MM.1S (cell line): ENCODE measurements at regions not wholly inside any gene's neighbourhood (a gene's known extent, or its start where the extent isn't known, plus 50 kb on each side); places are given as distances from the start of the nearest gene placed in this dataset.
"Not testable (repeated sequence)": the region's sequence is repeated elsewhere in the genome, so short reads cannot be mapped to it uniquely, and the experiment has no call there.

Experiments used
- DNase-seq: peaks from one replicate; pipeline ENCODE4 v3.0.0-alpha.2; 2015
- H2AFZ ChIP-seq: fragments of 300-600 bp; sonication (generic); 2 replicates; pipeline ENCODE4 v1.6.0; 2016; ENCODE audit warnings: antibody characterized with exemption, low read length
- H3F3A ChIP-seq: fragments of 300-600 bp; sonication (generic); 2 replicates; pipeline ENCODE4 v1.6.1; 2016; ENCODE audit warnings: mild to moderate bottlenecking, antibody characterized with exemption, low read length, moderate library complexity, mixed read lengths; ENCODE audit not compliant: insufficient read depth
- H3K27ac ChIP-seq: fragments of 300-600 bp; sonication (generic); 2 replicates; pipeline ENCODE4 v1.5.1; 2016; ENCODE audit warnings: mild to moderate bottlenecking, low read length
- H3K27me3 ChIP-seq: fragments of 300-600 bp; sonication (generic); replicated peaks from 2 replicates; pipeline ENCODE4 v1.6.0; 2016; ENCODE audit warnings: low read length; ENCODE audit not compliant: insufficient read depth
- H3K36me3 ChIP-seq: fragments of 300-600 bp; sonication (generic); replicated peaks from 2 replicates; pipeline ENCODE4 v1.6.1; 2016; ENCODE audit warnings: mild to moderate bottlenecking, low read length, mixed read lengths; ENCODE audit not compliant: insufficient read depth
- H3K4me1 ChIP-seq: fragments of 300-600 bp; sonication (generic); 2 replicates; pipeline ENCODE4 v1.6.1; 2016; ENCODE audit warnings: low read length, mixed read lengths
- H3K4me2 ChIP-seq: fragments of 300-600 bp; sonication (generic); 2 replicates; pipeline ENCODE4 v1.6.0; 2016; ENCODE audit warnings: low read depth, low read length
- H3K4me3 ChIP-seq: fragments of 300-600 bp; sonication (generic); 2 replicates; pipeline ENCODE4 v1.5.1; 2016; ENCODE audit warnings: low read length, mixed read lengths
- H3K79me2 ChIP-seq: fragments of 300-600 bp; sonication (generic); 2 replicates; pipeline ENCODE4 v1.6.1; 2016; ENCODE audit warnings: mixed run types, low read length, mixed read lengths
- H3K9ac ChIP-seq: fragments of 300-600 bp; sonication (generic); 2 replicates; pipeline ENCODE4 v1.6.1; 2016; ENCODE audit warnings: low read length, mixed read lengths
- H3K9me2 ChIP-seq: fragments of 300-600 bp; sonication (generic); replicated peaks from 2 replicates; pipeline ENCODE4 v1.6.1; 2016; ENCODE audit warnings: mild to moderate bottlenecking, low read length, mixed read lengths; ENCODE audit not compliant: insufficient read depth
- H3K9me3 ChIP-seq: fragments of 300-600 bp; sonication (generic); replicated peaks from 2 replicates; pipeline ENCODE4 v1.6.1; 2016; ENCODE audit warnings: mild to moderate bottlenecking, low read length, mixed read lengths; ENCODE audit not compliant: insufficient read depth
- H4K20me1 ChIP-seq: fragments of 300-600 bp; sonication (generic); 2 replicates; pipeline ENCODE4 v1.6.1; 2016; ENCODE audit warnings: mild to moderate bottlenecking, low read length, moderate library complexity, mixed read lengths; ENCODE audit not compliant: insufficient read depth
- EZH2 ChIP-seq: fragments of 300-600 bp; sonication (generic); optimal IDR thresholded peaks from 2 replicates; pipeline ENCODE3; 2017; ENCODE audit warnings: low read depth, mild to moderate bottlenecking, antibody characterized with exemption, low read length, mixed read lengths
- EZH2phosphoT487 ChIP-seq: fragments of 300-600 bp; sonication (generic); IDR thresholded peaks from 2 replicates; pipeline ENCODE4 v1.6.1; 2018; ENCODE audit warnings: antibody characterized with exemption, low read length
- TF ChIP-seq, protein P1 (sequence below): fragments of 300-600 bp; sonication (generic); IDR thresholded peaks from 2 replicates; pipeline ENCODE4 v1.5.1; 2016; ENCODE audit warnings: antibody characterized with exemption, low read length, mixed read lengths

DNA sequence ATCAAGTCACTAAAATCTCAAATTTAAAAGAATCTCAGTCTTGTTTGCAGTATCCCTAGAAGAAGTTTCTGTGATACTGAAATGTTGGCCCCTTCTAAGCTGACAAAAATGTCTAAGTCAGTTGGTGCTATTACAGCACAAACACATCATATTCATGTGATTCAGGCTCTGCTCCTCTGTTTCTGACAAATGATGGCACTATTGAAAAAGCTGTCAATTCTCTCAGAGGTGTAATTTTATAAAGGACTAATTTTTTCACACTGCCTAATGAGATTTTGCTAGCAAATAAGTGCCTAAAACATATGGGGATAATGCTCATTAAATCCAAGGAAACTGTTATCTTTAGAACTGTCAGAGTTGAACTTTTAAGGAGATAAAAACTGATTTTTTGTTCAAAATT, 445.9 kb downstream of the DSC3 start:
- Histone ChIP-seq H2AFZ (no peak overlapping the region), H3K27me3 (no peaks in the 10 kb centered on the region), H3K4me1 (no peaks in the 10 kb centered on the region), H3K9ac (no peak overlapping the region), H3K9me3 (no peaks in the 10 kb centered on the region), H3K4me3 (no peak overlapping the region), H3K27ac (no peak overlapping the region), H3K36me3 (no peaks in the 10 kb centered on the region), H3F3A (no peaks in the 10 kb centered on the region), H3K4me2 (no peak overlapping the region), H4K20me1 (no peaks in the 10 kb centered on the region), H3K79me2 (no peaks in the 10 kb centered on the region), H3K9me2 (no peaks in the 10 kb centered on the region)
- DNase-seq, result no peak
- TF ChIP-seq EZH2phosphoT487, result no peak
- TF ChIP-seq, protein P1, sequence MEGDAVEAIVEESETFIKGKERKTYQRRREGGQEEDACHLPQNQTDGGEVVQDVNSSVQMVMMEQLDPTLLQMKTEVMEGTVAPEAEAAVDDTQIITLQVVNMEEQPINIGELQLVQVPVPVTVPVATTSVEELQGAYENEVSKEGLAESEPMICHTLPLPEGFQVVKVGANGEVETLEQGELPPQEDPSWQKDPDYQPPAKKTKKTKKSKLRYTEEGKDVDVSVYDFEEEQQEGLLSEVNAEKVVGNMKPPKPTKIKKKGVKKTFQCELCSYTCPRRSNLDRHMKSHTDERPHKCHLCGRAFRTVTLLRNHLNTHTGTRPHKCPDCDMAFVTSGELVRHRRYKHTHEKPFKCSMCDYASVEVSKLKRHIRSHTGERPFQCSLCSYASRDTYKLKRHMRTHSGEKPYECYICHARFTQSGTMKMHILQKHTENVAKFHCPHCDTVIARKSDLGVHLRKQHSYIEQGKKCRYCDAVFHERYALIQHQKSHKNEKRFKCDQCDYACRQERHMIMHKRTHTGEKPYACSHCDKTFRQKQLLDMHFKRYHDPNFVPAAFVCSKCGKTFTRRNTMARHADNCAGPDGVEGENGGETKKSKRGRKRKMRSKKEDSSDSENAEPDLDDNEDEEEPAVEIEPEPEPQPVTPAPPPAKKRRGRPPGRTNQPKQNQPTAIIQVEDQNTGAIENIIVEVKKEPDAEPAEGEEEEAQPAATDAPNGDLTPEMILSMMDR, result no peak
- TF ChIP-seq EZH2, result no peak

DNA sequence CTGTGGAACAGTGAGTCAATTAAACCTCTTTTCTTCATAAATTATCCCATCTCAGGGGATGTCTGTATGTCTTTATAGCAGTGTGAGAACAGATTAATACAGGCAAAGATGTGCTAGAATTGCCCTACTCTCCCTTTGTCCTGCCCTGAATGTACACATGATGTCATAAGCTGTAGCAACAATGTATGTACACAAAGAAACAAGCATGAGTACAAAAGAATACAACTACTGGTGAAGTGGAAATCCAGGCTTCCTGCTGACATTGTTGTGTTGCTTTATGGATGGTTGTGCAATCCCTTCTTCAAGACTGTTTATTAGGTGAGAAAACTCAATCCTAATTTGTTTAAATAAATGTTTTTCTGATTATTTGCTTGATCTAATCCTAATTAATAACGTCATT, 446.6 kb downstream of the DSC3 start:
- Histone ChIP-seq H3K9ac (no peak overlapping the region), H3K4me2 (no peak overlapping the region), H3K4me3 (no peak overlapping the region), H3K4me1 (no peaks in the 10 kb centered on the region), H3K27me3 (no peaks in the 10 kb centered on the region), H4K20me1 (no peaks in the 10 kb centered on the region), H3K79me2 (no peaks in the 10 kb centered on the region), H3K9me3 (no peaks in the 10 kb centered on the region), H3K36me3 (no peaks in the 10 kb centered on the region), H2AFZ (no peak overlapping the region), H3F3A (no peaks in the 10 kb centered on the region), H3K27ac (no peak overlapping the region), H3K9me2 (no peaks in the 10 kb centered on the region)
- TF ChIP-seq EZH2phosphoT487 (no peak), EZH2 (no peak)
- TF ChIP-seq, protein P1, result no peak
- no peak for DNase-seq

DNA sequence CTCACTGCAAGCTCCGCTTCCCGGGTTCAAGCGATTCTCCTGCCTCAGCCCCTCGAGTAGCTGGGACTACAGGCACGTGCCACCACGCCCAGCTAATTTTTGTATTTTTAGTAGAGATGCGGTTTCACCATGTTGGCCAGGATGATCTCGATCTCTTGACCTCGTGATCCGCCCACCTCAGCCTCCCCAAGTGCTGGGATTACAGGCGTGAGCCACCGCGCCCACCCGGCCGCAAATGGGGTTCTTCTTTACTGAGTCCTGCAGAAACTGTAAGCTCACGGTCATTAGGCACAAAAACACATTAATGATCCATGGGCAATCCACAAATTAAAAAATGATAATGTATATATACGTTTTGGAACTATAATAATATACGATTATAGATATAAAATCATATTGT, 447.6 kb downstream of the DSC3 start:
- not testable (repeated sequence) for H3K79me2 ChIP-seq, H2AFZ ChIP-seq, H3K4me1 ChIP-seq, H3K27ac ChIP-seq, H3K4me3 ChIP-seq, H3F3A ChIP-seq, H3K27me3 ChIP-seq, H3K9ac ChIP-seq, H3K36me3 ChIP-seq, H3K9me2 ChIP-seq, DNase-seq, H4K20me1 ChIP-seq, H3K9me3 ChIP-seq, H3K4me2 ChIP-seq

DNA sequence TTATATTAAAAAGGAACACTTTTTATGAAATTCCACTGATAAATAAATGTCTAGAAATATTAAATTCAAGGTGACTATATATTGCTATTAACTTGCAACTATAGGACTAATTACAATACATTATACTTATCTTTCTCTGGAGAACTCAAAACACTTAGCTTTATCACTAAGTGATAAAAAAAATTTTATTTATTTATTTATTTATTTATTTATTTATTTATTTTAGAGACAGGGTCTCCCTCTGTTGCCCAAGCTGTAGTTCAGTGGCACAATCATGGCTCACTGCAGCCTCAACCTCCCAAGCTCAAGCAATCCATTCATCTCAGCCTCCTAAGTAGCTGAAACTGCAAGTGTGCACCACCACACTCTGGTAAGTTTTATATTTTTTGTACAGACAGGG, 451.1 kb downstream of the DSC3 start:
- no peaks in the 10 kb centered on the region for H3K9me3 ChIP-seq
- H3K4me2 ChIP-seq, result no peak overlapping the region
- DNase-seq, result no peak
- no peaks in the 10 kb centered on the region for H3K9me2 ChIP-seq
- TF ChIP-seq, protein P1, result no peak
- TF ChIP-seq EZH2phosphoT487 (no peak), EZH2 (no peak)
- H3K4me1 ChIP-seq, result no peaks in the 10 kb centered on the region
- H3K9ac ChIP-seq, result no peak overlapping the region
- no peaks in the 10 kb centered on the region for H3K79me2 ChIP-seq
- H3K27me3 ChIP-seq, result no peaks in the 10 kb centered on the region
- no peak overlapping the region for H3K27ac ChIP-seq
- no peaks in the 10 kb centered on the region for H4K20me1 ChIP-seq
- no peaks in the 10 kb centered on the region for H3F3A ChIP-seq
- H3K4me3 ChIP-seq, result no peak overlapping the region
- no peak overlapping the region for H2AFZ ChIP-seq
- no peaks in the 10 kb centered on the region for H3K36me3 ChIP-seq
